H9 (cell line): ENCODE measurements at regions not wholly inside any gene's neighbourhood (a gene's known extent, or its start where the extent isn't known, plus 50 kb on each side); places are given as distances from the start of the nearest gene placed in this dataset.

Source experiments
- DNase-seq: peaks from one replicate; pipeline ENCODE4 v3.0.0-alpha.2; 2017
- H2AFZ ChIP-seq: one replicate; pipeline ENCODE4 v1.6.1; 2013; ENCODE audit warnings: mild to moderate bottlenecking, low read length, control low read depth, moderate library complexity
- H2AK5ac ChIP-seq: 2 replicates; pipeline ENCODE4 v1.6.1; 2013; ENCODE audit warnings: low read length, control low read depth, mixed read lengths; ENCODE audit not compliant: insufficient read length
- H2BK120ac ChIP-seq: one replicate; pipeline ENCODE4 v1.6.1; 2013; ENCODE audit warnings: low read depth, mild to moderate bottlenecking, low read length, control low read depth, inconsistent platforms; ENCODE audit not compliant: poor library complexity, severe bottlenecking
- H2BK12ac ChIP-seq: 2 replicates; pipeline ENCODE4 v1.6.1; 2013; ENCODE audit warnings: low read length, control low read depth, mixed read lengths, low read depth; ENCODE audit not compliant: insufficient read length
- H2BK15ac ChIP-seq: 2 replicates; pipeline ENCODE4 v1.6.1; 2013; ENCODE audit warnings: low read depth, low read length, control low read depth
- H2BK20ac ChIP-seq: one replicate; pipeline ENCODE4 v1.6.1; 2013; ENCODE audit warnings: low read depth, mild to moderate bottlenecking, low read length, control low read depth, inconsistent platforms; ENCODE audit not compliant: poor library complexity, severe bottlenecking
- H2BK5ac ChIP-seq: 2 replicates; pipeline ENCODE4 v1.6.1; 2013; ENCODE audit warnings: low read length, control low read depth, mixed read lengths; ENCODE audit not compliant: insufficient read length
- H3K14ac ChIP-seq: 2 replicates; pipeline ENCODE4 v1.6.1; 2013; ENCODE audit warnings: low read length, control low read depth; ENCODE audit not compliant: insufficient read depth
- H3K18ac ChIP-seq: 2 replicates; pipeline ENCODE4 v1.6.1; 2013; ENCODE audit warnings: low read depth, mild to moderate bottlenecking, mixed read lengths, low read length, control low read depth; ENCODE audit not compliant: insufficient read length
- H3K23ac ChIP-seq: 2 replicates; pipeline ENCODE4 v1.6.1; 2013; ENCODE audit warnings: low read length, control low read depth, mixed read lengths, low read depth; ENCODE audit not compliant: insufficient read length
- H3K23me2 ChIP-seq: 2 replicates; pipeline ENCODE4 v1.6.1; 2013; ENCODE audit warnings: low read depth, mild to moderate bottlenecking, mixed read lengths, low read length, control low read depth; ENCODE audit not compliant: insufficient read length, poor library complexity, severe bottlenecking
- H3K27ac ChIP-seq: 2 replicates; pipeline ENCODE4 v1.5.1; 2013; ENCODE audit warnings: low read length, control low read depth, mixed read lengths, low read depth; ENCODE audit not compliant: insufficient read length
- H3K27me3 ChIP-seq: 2 replicates; pipeline ENCODE4 v1.6.1; 2013; ENCODE audit warnings: low read length, control low read depth, inconsistent platforms; ENCODE audit not compliant: insufficient read depth
- H3K4ac ChIP-seq: 2 replicates; pipeline ENCODE4 v1.6.1; 2013; ENCODE audit warnings: low read depth, mild to moderate bottlenecking, control low read depth, inconsistent platforms, low read length, moderate library complexity
- H3K4me1 ChIP-seq: 2 replicates; pipeline ENCODE4 v1.6.1; 2013; ENCODE audit warnings: low read length, control low read depth, inconsistent platforms; ENCODE audit not compliant: insufficient read depth
- H3K4me2 ChIP-seq: 2 replicates; pipeline ENCODE4 v1.6.1; 2013; ENCODE audit warnings: low read length, control low read depth, mixed read lengths; ENCODE audit not compliant: insufficient read length, insufficient read depth
- H3K56ac ChIP-seq: 2 replicates; pipeline ENCODE4 v1.6.1; 2013; ENCODE audit warnings: low read depth, mild to moderate bottlenecking, mixed read lengths, low read length, control low read depth; ENCODE audit not compliant: insufficient read length
- H3K79me1 ChIP-seq: 2 replicates; pipeline ENCODE4 v1.6.1; 2013; ENCODE audit warnings: low read depth, mild to moderate bottlenecking, moderate library complexity, low read length, control low read depth, inconsistent platforms; ENCODE audit not compliant: insufficient read depth, poor library complexity, severe bottlenecking
- H3K79me2 ChIP-seq: 2 replicates; pipeline ENCODE4 v1.6.1; 2013; ENCODE audit warnings: low read length, control low read depth, inconsistent platforms; ENCODE audit not compliant: insufficient read depth
- H3K9ac ChIP-seq: 2 replicates; pipeline ENCODE4 v1.6.1; 2013; ENCODE audit warnings: low read length, control low read depth, mixed read lengths; ENCODE audit not compliant: insufficient read length; ENCODE audit errors: extremely low read depth
- H3K9me3 ChIP-seq: one replicate; pipeline ENCODE4 v1.6.1; 2013; ENCODE audit warnings: low read depth, low read length, inconsistent platforms; ENCODE audit not compliant: control insufficient read depth
- H3T11ph ChIP-seq: one replicate; pipeline ENCODE4 v1.6.1; 2013; ENCODE audit warnings: mild to moderate bottlenecking, low read length, control low read depth, inconsistent platforms
- H4K20me1 ChIP-seq: one replicate; pipeline ENCODE4 v1.6.1; 2013; ENCODE audit not compliant: control insufficient read depth, insufficient read length, insufficient read depth
- H4K5ac ChIP-seq: 2 replicates; pipeline ENCODE4 v1.6.1; 2013; ENCODE audit warnings: low read depth, mild to moderate bottlenecking, mixed read lengths, low read length, control low read depth; ENCODE audit not compliant: insufficient read length
- H4K8ac ChIP-seq: replicated peaks from 2 replicates; pipeline ENCODE4 v1.6.1; 2013; ENCODE audit warnings: low read length, control low read depth, mixed read lengths, low read depth; ENCODE audit not compliant: insufficient read length
- H4K91ac ChIP-seq: 2 replicates; pipeline ENCODE4 v1.6.1; 2013; ENCODE audit warnings: low read depth, mild to moderate bottlenecking, moderate library complexity, mixed read lengths, low read length, control low read depth; ENCODE audit not compliant: insufficient read length
- H3K27ac Mint-ChIP-seq, 3 experiments: 2 replicates in 2 of 3; 3 replicates in 1 of 3; pipeline ENCODE4 v1.8.0; 2020 to 2021; ENCODE audit warnings: mixed read lengths in 3 of 3, mild to moderate bottlenecking in 1 of 3, moderate library complexity in 1 of 3
- H3K27me3 Mint-ChIP-seq: 2 replicates; pipeline ENCODE4 v1.8.0; 2021; ENCODE audit warnings: low read depth, mild to moderate bottlenecking, moderate library complexity, mixed read lengths
- H3K36me3 Mint-ChIP-seq, 3 experiments: 2 replicates in 2 of 3; 3 replicates in 1 of 3; pipeline ENCODE4 v1.8.0; 2020 to 2021; ENCODE audit warnings: low read depth in 3 of 3, mixed read lengths in 3 of 3; ENCODE audit not compliant: insufficient read depth in 1 of 3
- H3K4me1 Mint-ChIP-seq, 2 experiments: 2 replicates each; pipeline ENCODE4 v1.8.0; 2020; ENCODE audit warnings: mixed read lengths in 2 of 2
- H3K4me3 Mint-ChIP-seq, 2 experiments: 2 replicates in 1 of 2; 3 replicates in 1 of 2; pipeline ENCODE4 v1.8.0; 2020 to 2021; ENCODE audit warnings: mild to moderate bottlenecking in 2 of 2, mixed read lengths in 2 of 2, moderate library complexity in 1 of 2
- H3K9me3 Mint-ChIP-seq, 2 experiments: 2 replicates in 1 of 2; 3 replicates in 1 of 2; pipeline ENCODE4 v1.8.0; 2020; ENCODE audit warnings: mild to moderate bottlenecking in 2 of 2, mixed read lengths in 2 of 2, moderate library complexity in 1 of 2
- WGBS: extraction: QIAGEN DNeasy Blood & Tissue Kit; methylation state at CpG from one replicate; pipeline ENCODE4 v1.1.7; 2013; ENCODE audit warnings: missing lambda C conversion rate, low lambda C conversion rate, mixed read lengths; ENCODE audit not compliant: insufficient read length; ENCODE audit errors: extremely low coverage; 5-methylcytosine and 5-hydroxymethylcytosine counted together
- TF ChIP-seq, protein P1 (sequence below): fragments of 200-600 bp; sonication (generic); conservative IDR thresholded peaks from 3 replicates; pipeline ENCODE4 v1.8.0; 2021; ENCODE audit warnings: antibody characterized with exemption, mild to moderate bottlenecking

DNA sequence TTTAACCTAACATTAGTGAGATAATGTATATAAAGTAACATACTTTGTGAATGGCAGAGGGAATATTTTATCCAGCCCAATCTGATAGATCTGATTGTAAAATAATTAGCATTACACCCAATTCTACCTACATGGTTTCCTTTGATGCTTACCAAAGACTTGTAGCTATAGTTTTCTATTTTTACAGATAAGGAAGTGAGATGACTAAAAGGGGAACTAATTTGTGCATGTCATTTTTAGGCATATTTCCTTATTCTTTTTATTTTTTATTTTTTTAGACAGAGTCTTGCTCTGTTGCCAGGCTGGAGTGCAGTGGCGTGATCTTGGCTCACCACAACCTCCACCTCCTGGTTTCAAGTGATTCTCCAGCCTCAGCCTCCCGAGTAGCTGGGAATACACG lies 793.7 kb upstream of the LRRC4C start:
- H3K9me3 ChIP-seq = no peaks in the 10 kb centered on the region
- no peaks in the 10 kb centered on the region for H3K27me3 Mint-ChIP-seq
- H3K23me2 ChIP-seq = no peaks in the 10 kb centered on the region
- no peak overlapping the region for H3K27ac ChIP-seq
- peaks cover 6% of the 10 kb centered on the region in 2 experiments; a peak in 4 of 5 replicates for H3K9me3 Mint-ChIP-seq
- no peak overlapping the region for H3K4me2 ChIP-seq
- H3T11ph ChIP-seq = no peak overlapping the region
- DNase-seq = no peak
- no peak overlapping the region for H3K14ac ChIP-seq
- no peak overlapping the region for H2AFZ ChIP-seq
- peaks cover 0 to 5% (median 0%) of the 10 kb centered on the region in 3 experiments; a peak in 2 of 7 replicates for H3K36me3 Mint-ChIP-seq
- no peak overlapping the region for H2BK120ac ChIP-seq
- H2AK5ac ChIP-seq = no peak overlapping the region
- H3K23ac ChIP-seq = no peak overlapping the region
- no peak overlapping the region for H3K56ac ChIP-seq
- no peaks in the 10 kb centered on the region for H3K79me1 ChIP-seq
- H3K27me3 ChIP-seq = no peaks in the 10 kb centered on the region
- no peak overlapping the region for H4K8ac ChIP-seq
- no peaks in the 10 kb centered on the region for H3K4me1 ChIP-seq
- H2BK20ac ChIP-seq = no peak overlapping the region
- H3K4me3 Mint-ChIP-seq = no peak overlapping the region
- no peaks in the 10 kb centered on the region for H4K20me1 ChIP-seq
- WGBS = no CpG with 5 or more reads among the region's 3 CpGs
- 0 out of 4 replicates have a peak, but pooled peaks cover 0 to 2% of the 10 kb centered on the region in 2 experiments for H3K4me1 Mint-ChIP-seq
- H2BK15ac ChIP-seq = no peak overlapping the region
- no peak overlapping the region for H4K5ac ChIP-seq
- H3K27ac Mint-ChIP-seq = no peak overlapping the region
- no peak overlapping the region for H4K91ac ChIP-seq
- H3K9ac ChIP-seq = no peak overlapping the region
- H3K79me2 ChIP-seq = no peaks in the 10 kb centered on the region
- H3K18ac ChIP-seq = no peak overlapping the region
- TF ChIP-seq, protein P1, sequence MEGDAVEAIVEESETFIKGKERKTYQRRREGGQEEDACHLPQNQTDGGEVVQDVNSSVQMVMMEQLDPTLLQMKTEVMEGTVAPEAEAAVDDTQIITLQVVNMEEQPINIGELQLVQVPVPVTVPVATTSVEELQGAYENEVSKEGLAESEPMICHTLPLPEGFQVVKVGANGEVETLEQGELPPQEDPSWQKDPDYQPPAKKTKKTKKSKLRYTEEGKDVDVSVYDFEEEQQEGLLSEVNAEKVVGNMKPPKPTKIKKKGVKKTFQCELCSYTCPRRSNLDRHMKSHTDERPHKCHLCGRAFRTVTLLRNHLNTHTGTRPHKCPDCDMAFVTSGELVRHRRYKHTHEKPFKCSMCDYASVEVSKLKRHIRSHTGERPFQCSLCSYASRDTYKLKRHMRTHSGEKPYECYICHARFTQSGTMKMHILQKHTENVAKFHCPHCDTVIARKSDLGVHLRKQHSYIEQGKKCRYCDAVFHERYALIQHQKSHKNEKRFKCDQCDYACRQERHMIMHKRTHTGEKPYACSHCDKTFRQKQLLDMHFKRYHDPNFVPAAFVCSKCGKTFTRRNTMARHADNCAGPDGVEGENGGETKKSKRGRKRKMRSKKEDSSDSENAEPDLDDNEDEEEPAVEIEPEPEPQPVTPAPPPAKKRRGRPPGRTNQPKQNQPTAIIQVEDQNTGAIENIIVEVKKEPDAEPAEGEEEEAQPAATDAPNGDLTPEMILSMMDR = no peak
- no peak overlapping the region for H3K4ac ChIP-seq
- no peak overlapping the region for H2BK5ac ChIP-seq
- H2BK12ac ChIP-seq = no peak overlapping the region
